GM18505 (cell line): ENCODE measurements at regions not wholly inside any gene's neighbourhood (a gene's known extent, or its start where the extent isn't known, plus 50 kb on each side); places are given as distances from the start of the nearest gene placed in this dataset.
"Not testable (repeated sequence)": the region's sequence is repeated elsewhere in the genome, so short reads cannot be mapped to it uniquely, and the experiment has no call there.

Experiments used
- ATAC-seq: cut with Tn5 transposase; IDR thresholded peaks from one replicate; pipeline ENCODE4 v1.9.1; 2021; ENCODE audit not compliant: unreplicated experiment
- POLR2A ChIP-seq: IDR thresholded peaks from 4 replicates; pipeline ENCODE4 v1.6.1; 2011; ENCODE audit warnings: borderline replicate concordance; ENCODE audit not compliant: insufficient read depth, insufficient read length; ENCODE audit errors: extremely low read depth

DNA sequence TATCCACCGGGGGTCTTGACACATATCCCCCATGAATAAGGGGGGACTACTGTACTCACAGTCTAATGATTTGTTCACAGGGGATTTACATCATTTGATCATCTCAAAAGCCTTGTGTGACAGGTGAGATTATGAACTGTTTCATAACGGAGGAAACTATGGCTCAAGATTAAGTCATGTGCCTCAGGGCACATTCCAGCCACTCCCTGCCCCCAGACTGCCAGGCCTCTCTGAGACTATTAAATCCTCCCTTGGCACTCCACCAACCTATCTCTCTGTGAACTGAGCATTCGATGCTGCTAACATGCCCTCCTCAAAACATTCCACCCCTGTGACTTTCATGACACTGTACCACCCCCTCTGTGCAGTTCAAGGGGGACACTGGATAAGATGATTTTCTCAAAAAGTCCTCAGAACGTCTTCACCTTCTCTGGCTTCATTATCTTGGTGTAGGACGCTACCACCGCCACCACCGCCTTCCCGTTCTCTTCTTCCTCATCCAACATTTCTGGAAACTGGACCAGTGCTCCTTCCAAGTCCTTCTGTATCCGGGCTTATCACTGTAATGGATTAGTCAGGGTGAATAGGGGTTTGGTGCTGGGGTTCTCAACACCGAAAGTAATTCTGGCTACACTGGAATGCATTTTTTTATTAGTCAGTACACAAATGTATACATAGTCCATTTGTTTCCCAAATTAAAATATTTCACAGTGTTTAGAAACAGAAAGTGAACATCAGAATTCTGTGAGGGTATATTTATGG, 169.6 kb downstream of the KCNS3 start:
- ATAC-seq = no peak
- no peak for TF ChIP-seq POLR2A

DNA sequence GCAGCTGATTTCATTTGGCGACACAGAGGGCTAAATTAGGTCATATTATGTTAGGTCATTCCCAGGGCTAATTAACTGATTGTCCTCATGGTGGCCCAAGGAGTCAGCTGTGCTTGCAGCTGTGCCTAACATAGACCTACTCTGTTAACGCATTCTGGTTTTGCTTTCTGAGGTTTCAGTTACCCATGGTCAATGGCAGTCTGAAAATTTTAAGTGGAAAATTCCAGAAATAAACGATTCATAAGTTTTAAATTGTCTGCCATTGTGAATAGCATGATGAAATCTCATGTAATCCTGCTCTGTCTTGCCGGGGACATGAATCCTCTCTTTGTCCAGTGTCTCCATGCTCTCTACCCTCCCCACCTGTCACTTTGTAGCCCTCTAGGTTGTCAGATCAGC, 168.7 kb downstream of the KCNS3 start:
- TF ChIP-seq POLR2A = no peak
- no peak for ATAC-seq

DNA sequence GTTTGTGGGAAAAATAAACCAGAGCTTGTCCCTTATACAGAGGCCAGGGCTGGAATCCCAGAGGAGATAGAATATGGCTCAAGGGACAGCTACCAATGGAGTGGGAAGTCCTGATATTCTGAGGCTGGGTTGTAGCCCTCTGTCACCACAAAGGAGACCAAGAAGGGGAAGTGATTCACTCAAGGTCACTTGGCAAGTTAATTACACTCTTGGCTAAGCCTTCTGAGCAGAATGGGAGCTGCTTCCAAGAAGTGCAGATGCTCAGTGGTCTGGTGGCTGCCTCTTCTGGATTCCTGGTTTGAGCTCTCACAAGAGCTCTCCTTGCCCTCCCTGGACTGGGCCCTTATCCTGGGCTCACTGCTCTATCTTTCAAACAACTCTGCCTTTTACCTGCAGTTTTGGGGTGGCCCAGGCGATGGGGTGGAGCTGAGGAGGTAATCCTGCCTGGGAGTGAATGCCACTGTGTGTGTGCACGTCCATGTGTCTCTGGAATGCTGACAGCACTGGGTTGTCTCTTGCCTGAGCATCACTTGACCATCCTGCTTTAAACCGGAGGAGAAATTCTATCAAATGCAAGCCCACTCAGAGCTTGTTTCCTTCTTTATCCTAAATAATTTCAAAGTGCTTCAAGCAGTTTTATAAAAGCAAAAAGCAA, 168.2 kb downstream of the KCNS3 start:
- no peak for ATAC-seq
- no peak for TF ChIP-seq POLR2A

DNA sequence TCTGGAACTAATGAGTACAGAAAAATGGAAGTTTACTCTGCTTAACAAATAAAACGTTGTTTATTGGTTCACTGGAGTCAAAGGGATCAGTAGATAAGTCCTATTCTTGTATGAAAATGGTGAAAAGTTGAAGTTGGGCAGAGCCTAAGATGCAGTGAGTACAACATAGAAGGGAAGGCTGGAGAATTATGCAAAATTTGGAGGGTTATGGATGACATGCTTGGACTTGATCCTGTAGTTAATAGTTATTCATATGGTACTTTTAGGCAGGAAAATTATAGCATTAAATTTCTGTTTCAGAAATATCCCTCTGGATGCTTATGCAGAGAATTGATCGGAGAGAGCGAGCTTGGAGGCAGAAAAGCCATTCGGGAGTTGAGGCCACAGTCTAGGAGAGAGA, 167.6 kb downstream of the KCNS3 start:
- TF ChIP-seq POLR2A = no peak
- no peak for ATAC-seq

DNA sequence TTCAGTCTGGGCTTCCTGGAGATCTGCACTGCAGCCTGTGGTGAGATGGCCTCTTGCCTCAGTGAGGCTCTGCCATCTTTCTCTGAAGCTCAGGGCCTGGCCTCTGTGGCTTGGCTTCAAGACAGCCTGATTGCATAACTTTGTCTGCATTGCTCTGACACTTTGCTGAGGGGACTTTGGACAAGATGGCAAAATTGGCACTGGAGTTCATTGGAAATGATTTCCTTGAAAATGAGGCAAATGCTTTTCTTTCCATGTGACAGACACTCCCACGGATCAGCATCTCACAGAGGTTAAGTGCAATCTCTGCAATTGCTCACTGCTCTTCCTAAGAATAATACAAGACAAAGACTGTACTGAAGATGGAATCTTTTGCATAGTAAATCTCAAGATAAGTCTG, 166.8 kb downstream of the KCNS3 start:
- no peak for TF ChIP-seq POLR2A
- no peak for ATAC-seq

DNA sequence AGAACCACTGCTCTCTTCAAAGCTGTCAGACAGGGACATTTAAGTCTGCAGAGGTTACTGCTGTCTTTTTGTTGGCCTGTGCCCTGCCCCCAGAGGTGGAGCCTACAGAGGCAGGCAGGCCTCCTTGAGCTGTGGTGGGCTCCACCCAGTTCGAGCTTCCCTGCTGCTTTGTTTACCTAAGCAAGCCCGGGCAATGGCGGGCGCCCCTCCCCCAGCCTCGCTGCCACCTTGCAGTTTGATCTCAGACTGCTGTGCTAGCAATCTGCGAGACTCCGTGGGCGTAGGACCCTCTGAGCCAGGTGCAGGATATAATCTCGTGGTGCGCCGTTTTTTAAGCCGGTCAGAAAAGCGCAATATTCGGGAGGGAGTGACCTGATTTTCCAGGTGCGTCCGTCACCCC, 138.9 kb downstream of the KCNS3 start:
- ATAC-seq = not testable (repeated sequence)

DNA sequence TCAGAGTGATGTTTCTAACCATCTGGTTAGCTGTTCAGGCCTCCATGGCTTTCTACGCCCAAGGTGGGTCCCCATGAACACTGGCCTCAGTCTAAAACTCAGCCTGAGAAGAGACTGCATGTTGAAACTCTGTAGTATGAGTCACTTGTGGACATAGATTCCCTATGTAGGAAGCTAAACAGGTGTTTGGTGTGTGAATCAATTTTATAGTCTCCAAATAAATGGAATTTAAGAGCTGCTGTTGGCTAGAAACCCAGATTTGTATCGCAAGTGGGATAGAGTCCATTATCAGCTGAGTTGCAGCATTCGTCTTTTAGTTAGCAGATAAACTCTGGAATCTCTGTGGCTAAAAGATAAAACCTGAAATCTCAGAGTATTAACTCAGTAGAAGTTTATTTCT, 131.4 kb downstream of the KCNS3 start:
- TF ChIP-seq POLR2A = no peak
- no peak for ATAC-seq

DNA sequence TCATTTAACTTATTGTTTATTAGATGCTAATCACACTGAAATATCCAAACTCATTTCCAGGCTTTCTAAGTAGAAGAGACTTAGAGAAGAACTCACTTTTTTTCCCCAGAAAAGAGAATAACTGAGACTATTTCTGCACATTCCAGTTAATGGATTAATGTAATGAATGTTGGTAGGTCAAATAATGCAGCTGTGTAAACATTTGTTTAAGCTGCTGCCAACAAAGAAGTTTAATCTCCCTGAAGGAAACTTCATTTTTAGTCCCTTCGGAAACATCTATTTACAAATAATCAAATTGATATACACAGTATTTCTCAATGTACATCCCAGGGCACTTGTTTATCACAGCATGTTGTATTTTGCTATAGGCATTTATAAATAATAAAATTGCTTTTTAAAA, 126.9 kb downstream of the KCNS3 start:
- ATAC-seq = no peak
- no peak for TF ChIP-seq POLR2A

DNA sequence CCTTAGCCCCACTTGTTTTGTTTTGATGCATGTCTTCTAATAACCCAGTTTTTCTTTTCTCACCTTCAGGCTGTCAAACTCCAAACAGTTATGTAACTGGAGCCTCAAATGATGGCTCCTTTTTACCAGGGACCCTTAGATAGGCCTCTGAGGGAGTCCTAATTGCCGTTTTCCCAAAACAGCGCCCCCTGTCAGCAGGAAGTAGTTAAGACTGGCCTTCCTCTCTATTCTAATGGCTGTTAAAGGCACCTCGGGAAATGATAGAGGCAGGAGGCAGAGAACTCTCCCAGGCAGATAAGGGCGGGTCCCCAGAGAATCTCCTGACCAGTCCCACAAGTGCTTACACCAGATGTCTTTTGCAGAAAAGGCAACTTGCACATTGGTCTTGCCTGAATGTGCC, 123.2 kb downstream of the KCNS3 start:
- no peak for TF ChIP-seq POLR2A
- no peak for ATAC-seq

DNA sequence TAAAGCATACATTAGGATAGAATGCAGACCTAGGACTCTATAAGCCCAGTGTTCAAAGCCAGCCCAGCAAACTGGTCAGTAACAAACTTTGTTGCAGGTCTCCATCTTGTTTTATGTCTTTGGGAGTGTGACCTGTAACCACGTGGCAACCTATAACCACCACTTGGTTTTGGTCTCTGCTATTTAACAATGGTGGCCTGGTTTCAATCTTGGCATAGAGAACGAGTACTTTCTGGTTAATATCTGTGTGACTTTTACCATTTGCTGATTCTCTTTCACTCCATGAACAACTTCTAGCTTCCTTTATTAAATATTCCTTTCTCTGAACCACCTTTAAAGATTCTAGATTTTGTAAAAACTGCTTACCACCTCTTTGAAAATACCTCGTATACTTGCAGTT, 118.5 kb downstream of the KCNS3 start:
- no peak for ATAC-seq

DNA sequence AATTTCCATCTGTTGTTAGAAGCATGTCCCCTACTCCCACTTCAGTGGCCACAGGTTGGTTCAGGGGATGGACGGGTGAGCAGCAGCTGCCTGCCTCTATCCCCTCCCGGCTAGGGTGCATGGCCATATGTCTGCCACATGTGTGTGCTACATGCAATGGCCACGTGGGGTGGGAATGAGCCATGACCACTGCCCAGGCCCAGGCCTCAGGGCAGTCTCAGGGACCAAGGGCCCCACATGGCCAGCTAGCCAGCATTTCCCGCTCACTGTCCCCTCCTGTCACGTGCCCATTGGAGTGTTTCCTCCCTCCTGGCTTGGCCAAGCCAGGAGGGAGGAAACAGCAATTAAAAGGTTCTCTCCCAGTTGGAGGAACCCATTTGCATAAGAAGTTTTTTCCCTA, 117.1 kb downstream of the KCNS3 start:
- no peak for ATAC-seq
- no peak for TF ChIP-seq POLR2A

More for the DNA sequence above, 118.5 kb downstream of the KCNS3 start:
- TF ChIP-seq POLR2A = no peak
